A549 (cell line): ENCODE measurements at regions not wholly inside any gene's neighbourhood (a gene's known extent, or its start where the extent isn't known, plus 50 kb on each side); places are given as distances from the start of the nearest gene placed in this dataset.

Experiments used
- ATAC-seq, 2 experiments: fragments of 200-7000 bp in 1 of 2; fragments of >200 bp in 1 of 2; cut with Nextera tagmentation in 1 of 2; cut with Tn5 transposase in 1 of 2; 3 replicates each; pipeline versions ENCODE4 v1.8.0 to v1.9.1; 2018 to 2020; ENCODE audit warnings: mild to moderate bottlenecking in 1 of 2, moderate library complexity in 1 of 2
- CTCF ChIA-PET: fragments of 300-600 bp; sonication (Branson Sonifier 250); formaldehyde crosslinking; extraction: SDS; loops from one replicate; lab custom pipeline; 2021; ENCODE audit warnings: antibody characterized with exemption, inconsistent platforms; lab: Yijun Ruan, JAX
- POLR2A ChIA-PET: fragments of 350-600 bp; formaldehyde crosslinking; extraction: SDS; loops from one replicate; lab custom pipeline; 2021; ENCODE audit warnings: antibody characterized with exemption, inconsistent platforms; lab: Yijun Ruan, JAX
- DNase-seq, 2 experiments: peaks; one replicate each; pipeline versions ENCODE4 v3.0.0 to v3.0.0-alpha.2; 2011 to 2016; ENCODE audit warnings: low read depth in 1 of 2, low spot score in 1 of 2
- FAIRE-seq: peaks from 2 replicates; lab custom pipeline; 2011; peaks lifted over from hg19 to GRCh38; lab: Jason Lieb, UNC
- H3K27ac ChIP-seq, 2 experiments: fragments of >200 bp; sonication (Bioruptor Twin); formaldehyde crosslinking; 3 replicates each; pipeline ENCODE4 v1.5.1; 2016 to 2017
- H3K4me1 ChIP-seq: fragments of >200 bp; sonication (Bioruptor Twin); formaldehyde crosslinking; 3 replicates; pipeline ENCODE4 v1.6.1; 2016
- H3K4me2 ChIP-seq: fragments of >200 bp; sonication (Bioruptor Twin); formaldehyde crosslinking; 3 replicates; pipeline ENCODE4 v1.6.1; 2016
- H3K4me3 ChIP-seq: fragments of >200 bp; sonication (Bioruptor Twin); formaldehyde crosslinking; 3 replicates; pipeline ENCODE4 v1.5.1; 2016
- H3K9me3 ChIP-seq: fragments of >200 bp; sonication (Bioruptor Twin); formaldehyde crosslinking; 3 replicates; pipeline ENCODE4 v1.6.1; 2016
- ATOH8 ChIP-seq: fragments of 250-450 bp; sonication (Bioruptor Pico); IDR thresholded peaks from 2 replicates; pipeline ENCODE4 v1.5.0; 2020; ENCODE audit warnings: low read depth, mild to moderate bottlenecking, moderate library complexity
- CBX2 ChIP-seq: fragments of 200-600 bp; sonication (generic); IDR thresholded peaks from 2 replicates; pipeline ENCODE4 v1.6.1; 2016; ENCODE audit warnings: low read depth, mild to moderate bottlenecking, borderline replicate concordance
- CEBPB ChIP-seq, 2 experiments: fragments of >200 bp in 1 of 2; sonication (Bioruptor Twin) in 1 of 2; formaldehyde crosslinking in 1 of 2; IDR thresholded peaks; 2 replicates each; pipeline ENCODE4 v1.6.1; 2012 to 2016
- EHF ChIP-seq: fragments of 250-450 bp; sonication (Bioruptor Pico); IDR thresholded peaks from 2 replicates; pipeline ENCODE4 v1.5.0; 2020; ENCODE audit warnings: mild to moderate bottlenecking
- EHMT2 ChIP-seq: fragments of 200-600 bp; sonication (generic); IDR thresholded peaks from 2 replicates; pipeline ENCODE4 v1.6.1; 2016; ENCODE audit warnings: antibody characterized with exemption, low read depth, mild to moderate bottlenecking, moderate library complexity
- EP300 ChIP-seq, 2 experiments: fragments of >200 bp; sonication (Bioruptor Twin); formaldehyde crosslinking; IDR thresholded peaks; 2 replicates in 1 of 2; 3 replicates in 1 of 2; pipeline ENCODE4 v1.6.1; 2016 to 2017
- ESRRA ChIP-seq: fragments of 150-350 bp; IDR thresholded peaks from 2 replicates; pipeline ENCODE4 v1.6.1; 2014; ENCODE audit warnings: mild to moderate bottlenecking, low read length, borderline replicate concordance
- FOSB ChIP-seq: fragments of 250-450 bp; sonication (Bioruptor Pico); IDR thresholded peaks from 2 replicates; pipeline ENCODE4 v1.5.0; 2020; ENCODE audit warnings: mild to moderate bottlenecking, moderate library complexity
- FOSL2 ChIP-seq, 2 experiments: fragments of 450-650 bp in 1 of 2; fragments of >200 bp in 1 of 2; sonication (Bioruptor Twin) in 1 of 2; formaldehyde crosslinking; IDR thresholded peaks; 2 replicates each; pipeline versions ENCODE4 v1.5.0 to v1.6.1; 2016 to 2020; ENCODE audit warnings: mild to moderate bottlenecking in 1 of 2, moderate library complexity in 1 of 2
- HDAC2 ChIP-seq: fragments of 200-600 bp; sonication (generic); IDR thresholded peaks from 2 replicates; pipeline ENCODE4 v1.6.1; 2016
- HOXA7 ChIP-seq: fragments of 250-450 bp; sonication (Bioruptor Pico); IDR thresholded peaks from 2 replicates; pipeline ENCODE4 v1.5.0; 2020; ENCODE audit warnings: mild to moderate bottlenecking, moderate library complexity
- HOXB5 ChIP-seq: fragments of 250-450 bp; sonication (Bioruptor Pico); IDR thresholded peaks from 2 replicates; pipeline ENCODE4 v1.5.0; 2020; ENCODE audit warnings: mild to moderate bottlenecking, moderate library complexity
- JUNB ChIP-seq: fragments of >200 bp; sonication (Bioruptor Twin); formaldehyde crosslinking; IDR thresholded peaks from 2 replicates; pipeline ENCODE4 v1.6.1; 2016
- MAFK ChIP-seq: fragments of 450-650 bp; IDR thresholded peaks from 2 replicates; pipeline ENCODE4 v1.6.1; 2014; ENCODE audit not compliant: partially characterized antibody
- MAX ChIP-seq: IDR thresholded peaks from 2 replicates; pipeline ENCODE4 v1.6.1; 2012
- NPAS2 ChIP-seq: fragments of 250-450 bp; sonication (Bioruptor Pico); IDR thresholded peaks from 2 replicates; pipeline ENCODE4 v1.8.0; 2022; ENCODE audit warnings: mild to moderate bottlenecking, moderate library complexity, borderline replicate concordance
- RARB ChIP-seq: fragments of 250-450 bp; sonication (Bioruptor Pico); IDR thresholded peaks from 2 replicates; pipeline ENCODE4 v1.8.0; 2021; ENCODE audit warnings: mild to moderate bottlenecking, moderate library complexity
- RCOR1 ChIP-seq: fragments of 150-350 bp; IDR thresholded peaks from 2 replicates; pipeline ENCODE4 v1.6.1; 2014; ENCODE audit warnings: antibody characterized with exemption, low read length, low read depth
- REST ChIP-seq: fragments of 200-600 bp; sonication (generic); IDR thresholded peaks from 2 replicates; pipeline ENCODE4 v1.6.1; 2016; ENCODE audit warnings: antibody characterized with exemption, mild to moderate bottlenecking, moderate library complexity
- SMC3 ChIP-seq: fragments of >200 bp; sonication (Bioruptor Twin); formaldehyde crosslinking; IDR thresholded peaks from 3 replicates; pipeline ENCODE4 v1.6.1; 2018; ENCODE audit warnings: inconsistent platforms
- SREBF2 ChIP-seq: fragments of 450-650 bp; IDR thresholded peaks from 2 replicates; pipeline ENCODE4 v1.6.1; 2014; ENCODE audit warnings: mild to moderate bottlenecking, moderate library complexity
- TFCP2L1 ChIP-seq: fragments of 250-450 bp; sonication (Bioruptor Pico); IDR thresholded peaks from 2 replicates; pipeline ENCODE4 v1.5.0; 2021; ENCODE audit warnings: mild to moderate bottlenecking
- WGBS: methylation state at CpG from one replicate; pipeline ENCODE4 v1.1.6; 2017; ENCODE audit errors: missing lambda C conversion rate; 5-methylcytosine and 5-hydroxymethylcytosine counted together
- TF ChIP-seq, protein P1 (sequence below): fragments of 450-650 bp; IDR thresholded peaks from 2 replicates; pipeline ENCODE4 v1.6.1; 2014; ENCODE audit warnings: antibody characterized with exemption
- TF ChIP-seq, protein P2 (sequence below): fragments of >200 bp; sonication (Bioruptor Twin); formaldehyde crosslinking; IDR thresholded peaks from 2 replicates; pipeline ENCODE4 v1.6.1; 2016

- ATAC-seq: no peak
- H3K9me3 ChIP-seq: no peaks in the 10 kb centered on the region
- POLR2A ChIA-PET: no interaction called here
- H3K4me2 ChIP-seq: no peak overlapping the region
- no peak for FAIRE-seq
- no peak for DNase-seq
- TF ChIP-seq HOXA7 (CRISPR knock-in tag): no peak
- TF ChIP-seq RCOR1: no peak
- no peak for TF ChIP-seq EP300 (IDR thresholded peaks at IDR 0.05)
- TF ChIP-seq MAFK: no peak
- TF ChIP-seq CBX2: no peak
- no peak for TF ChIP-seq TFCP2L1 (CRISPR knock-in tag)
- no peak for TF ChIP-seq EHF (CRISPR knock-in tag)
- TF ChIP-seq, protein P1, sequence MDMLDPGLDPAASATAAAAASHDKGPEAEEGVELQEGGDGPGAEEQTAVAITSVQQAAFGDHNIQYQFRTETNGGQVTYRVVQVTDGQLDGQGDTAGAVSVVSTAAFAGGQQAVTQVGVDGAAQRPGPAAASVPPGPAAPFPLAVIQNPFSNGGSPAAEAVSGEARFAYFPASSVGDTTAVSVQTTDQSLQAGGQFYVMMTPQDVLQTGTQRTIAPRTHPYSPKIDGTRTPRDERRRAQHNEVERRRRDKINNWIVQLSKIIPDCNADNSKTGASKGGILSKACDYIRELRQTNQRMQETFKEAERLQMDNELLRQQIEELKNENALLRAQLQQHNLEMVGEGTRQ: no peak
- no peak for TF ChIP-seq HDAC2
- H3K27ac ChIP-seq: no peak overlapping the region
- CTCF ChIA-PET: interaction anchor here (1.3 kb wide), 1 partner anchor 134 kb away, joined by 3 read pairs; no protein-coding TSS in a partner anchor
- no peaks in the 10 kb centered on the region for H3K4me1 ChIP-seq
- no peak overlapping the region for H3K4me3 ChIP-seq
Observed at GRCh38 chr13:77476456-77476855, 59.0 kb upstream of the SCEL start.

- Histone ChIP-seq H3K27ac (no peak overlapping the region), H3K4me3 (no peak overlapping the region), H3K4me1 (no peaks in the 10 kb centered on the region), H3K9me3 (no peaks in the 10 kb centered on the region), H3K4me2 (no peak overlapping the region)
- POLR2A ChIA-PET: no interaction called here
- WGBS: 99% methylated on average over 19 of the region's 47 CpGs
- CTCF ChIA-PET: no interaction called here
- no peak for FAIRE-seq
- ATAC-seq: no peak
- TF ChIP-seq EHMT2 (no peak), FOSL2 (IDR thresholded peaks at IDR 0.05) (no peak), FOSL2 (CRISPR knock-in tag; IDR thresholded peaks at IDR 0.05) (no peak), REST (no peak), SREBF2 (no peak), SMC3 (no peak), ESRRA (no peak), CEBPB (IDR thresholded peaks at IDR 0.05) (no peak), RARB (CRISPR knock-in tag) (no peak), MAX (no peak)
- DNase-seq: no peak
Observed at GRCh38 chr13:77475345-77476084, 60.0 kb upstream of the SCEL start.

DNA sequence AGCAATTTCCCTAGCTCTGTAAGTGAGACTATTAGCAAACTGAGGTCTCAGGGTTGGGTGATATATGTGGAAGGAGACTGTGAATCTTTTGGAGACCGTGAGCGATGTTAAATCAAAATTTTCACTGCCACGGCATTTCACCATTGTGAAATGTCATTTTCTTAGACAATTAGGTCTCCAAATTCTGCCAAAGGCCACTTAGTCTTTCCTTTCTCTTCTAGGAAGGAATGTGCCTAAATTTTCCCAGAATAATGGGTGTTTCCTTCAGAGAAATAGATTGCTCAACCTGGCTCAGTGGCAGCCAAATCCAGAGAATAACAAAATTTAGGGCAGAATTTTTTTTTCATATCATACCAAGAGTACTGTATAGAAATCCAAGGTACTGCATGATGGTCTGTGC, 64.5 kb upstream of the SCEL start:
- WGBS: 71% methylated on average over 3 of the region's 3 CpGs
- POLR2A ChIA-PET: no interaction called here
- Histone ChIP-seq H3K4me2 (no peak overlapping the region), H3K4me3 (no peak overlapping the region), H3K27ac (no peak overlapping the region), H3K4me1 (no peaks in the 10 kb centered on the region), H3K9me3 (no peaks in the 10 kb centered on the region)
- no peak for ATAC-seq
- no peak for FAIRE-seq
- no peak for DNase-seq
- CTCF ChIA-PET: no interaction called here
- TF ChIP-seq RCOR1 (no peak), MAX (no peak), NPAS2 (no peak), JUNB (no peak), REST (no peak), FOSB (CRISPR knock-in tag) (no peak), ATOH8 (CRISPR knock-in tag) (no peak), HOXB5 (CRISPR knock-in tag) (no peak)
- TF ChIP-seq, protein P2, sequence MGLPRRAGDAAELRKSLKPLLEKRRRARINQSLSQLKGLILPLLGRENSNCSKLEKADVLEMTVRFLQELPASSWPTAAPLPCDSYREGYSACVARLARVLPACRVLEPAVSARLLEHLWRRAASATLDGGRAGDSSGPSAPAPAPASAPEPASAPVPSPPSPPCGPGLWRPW: no peak
